Spleen (tissue), 7 donors: ENCODE measurements at regions not wholly inside any gene's neighbourhood (a gene's known extent, or its start where the extent isn't known, plus 50 kb on each side); places are given as distances from the start of the nearest gene placed in this dataset.

ENCODE experiments used
- POLR2A ChIP-seq, 3 donors: fragments of 450-650 bp; IDR thresholded peaks; one replicate each; pipeline ENCODE4 v1.5.1; 2017; ENCODE audit warnings: antibody characterized with exemption in 3 of 3, mild to moderate bottlenecking in 1 of 3
- POLR2AphosphoS5 ChIP-seq, 3 donors: sonication (generic); formaldehyde crosslinking; IDR thresholded peaks; one replicate each; pipeline ENCODE4 v1.5.1; 2017; ENCODE audit warnings: antibody characterized with exemption in 3 of 3
- TF ChIP-seq, protein P1 (sequence below), 11 experiments: fragments of 200-600 bp in 7 of 11; fragments of 450-650 bp in 4 of 11; sonication (generic) in 4 of 11; IDR thresholded peaks in 8 of 11; conservative IDR thresholded peaks in 3 of 11; 1 replicate in 7 of 11; 2 replicates in 4 of 11; pipeline versions ENCODE4 v1.4.0 to v1.8.0; 2016 to 2021; ENCODE audit warnings: antibody characterized with exemption in 11 of 11, inconsistent platforms in 4 of 11, mild to moderate bottlenecking in 1 of 11
- donor health status: DM: no; HTN: no; CAD: no; lungs with moderate emphysema.
- donor health status: DM: no; HTN: no; CAD: no.
- donor health status: DM: no; HTN: no; CAD: no.

DNA sequence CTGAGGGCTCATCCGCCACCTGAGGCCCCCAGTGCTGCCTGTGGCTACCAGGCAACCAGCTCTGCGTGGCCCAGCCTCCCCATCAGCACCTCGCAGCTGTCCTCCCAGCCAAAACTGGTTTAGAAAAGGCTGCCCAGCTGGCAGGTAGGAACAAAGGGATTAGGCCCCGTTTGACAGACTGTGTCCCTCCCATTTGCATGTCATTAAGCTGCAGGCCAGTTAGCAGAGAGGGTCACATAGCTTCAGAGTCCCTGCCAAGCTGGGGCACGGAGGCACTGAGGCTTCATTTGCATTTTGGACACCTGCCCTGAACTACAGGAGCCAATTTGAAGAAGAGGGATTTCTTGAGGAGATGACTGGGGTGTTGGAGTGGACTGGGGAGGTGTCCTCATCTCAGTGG, 177.9 kb downstream of the TLE3 start:
- TF ChIP-seq, protein P1, sequence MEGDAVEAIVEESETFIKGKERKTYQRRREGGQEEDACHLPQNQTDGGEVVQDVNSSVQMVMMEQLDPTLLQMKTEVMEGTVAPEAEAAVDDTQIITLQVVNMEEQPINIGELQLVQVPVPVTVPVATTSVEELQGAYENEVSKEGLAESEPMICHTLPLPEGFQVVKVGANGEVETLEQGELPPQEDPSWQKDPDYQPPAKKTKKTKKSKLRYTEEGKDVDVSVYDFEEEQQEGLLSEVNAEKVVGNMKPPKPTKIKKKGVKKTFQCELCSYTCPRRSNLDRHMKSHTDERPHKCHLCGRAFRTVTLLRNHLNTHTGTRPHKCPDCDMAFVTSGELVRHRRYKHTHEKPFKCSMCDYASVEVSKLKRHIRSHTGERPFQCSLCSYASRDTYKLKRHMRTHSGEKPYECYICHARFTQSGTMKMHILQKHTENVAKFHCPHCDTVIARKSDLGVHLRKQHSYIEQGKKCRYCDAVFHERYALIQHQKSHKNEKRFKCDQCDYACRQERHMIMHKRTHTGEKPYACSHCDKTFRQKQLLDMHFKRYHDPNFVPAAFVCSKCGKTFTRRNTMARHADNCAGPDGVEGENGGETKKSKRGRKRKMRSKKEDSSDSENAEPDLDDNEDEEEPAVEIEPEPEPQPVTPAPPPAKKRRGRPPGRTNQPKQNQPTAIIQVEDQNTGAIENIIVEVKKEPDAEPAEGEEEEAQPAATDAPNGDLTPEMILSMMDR (IDR thresholded peaks at IDR 0.05 in 8 of 11, conservative IDR thresholded peaks at IDR 0.05 in 3 of 11) = no peak
- TF ChIP-seq POLR2AphosphoS5 (IDR thresholded peaks at IDR 0.05) = no peak
- TF ChIP-seq POLR2A (IDR thresholded peaks at IDR 0.05) = no peak
